ENCODE measurements at regions not wholly inside any gene's neighbourhood (a gene's known extent, or its start where the extent isn't known, plus 50 kb on each side); places are given as distances from the start of the nearest gene placed in this dataset.

DNA sequence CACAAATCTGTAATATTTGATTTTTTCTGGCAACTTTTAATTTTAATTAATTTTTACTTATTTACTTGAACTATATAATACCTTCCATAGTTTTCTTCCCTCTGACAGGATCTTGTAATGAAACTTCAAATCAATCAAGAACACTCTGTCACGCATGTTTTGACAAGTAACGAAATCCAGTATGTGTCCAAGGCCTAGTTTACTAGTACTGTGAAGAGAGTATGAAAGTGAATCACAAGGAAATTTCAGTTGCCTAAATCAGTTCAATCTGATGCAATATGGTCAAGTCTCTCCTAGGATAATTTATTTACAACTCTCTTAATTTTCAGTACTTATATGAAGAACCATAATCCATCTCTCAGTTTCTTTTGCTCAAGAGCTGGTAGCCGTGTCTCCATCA, 1344.6 kb upstream of the ZEB2 start:
- no peak for TF ChIP-seq POLR2A (IDR thresholded peaks at IDR 0.05)
- no peak for TF ChIP-seq CTCF (IDR thresholded peaks at IDR 0.05)
- intact Hi-C loops (cut with DNase I), result no loop called here
- no peaks in the 10 kb centered on the region for H3K4me1 ChIP-seq (replicated peaks in 1 of 2)
- H3K9me3 ChIP-seq (replicated peaks in 1 of 3), result no peaks in the 10 kb centered on the region
- H3K4me3 ChIP-seq, result no peak overlapping the region
- no peak overlapping the region for H3K27ac ChIP-seq
- no peaks in the 10 kb centered on the region for H3K36me3 ChIP-seq (replicated peaks in 1 of 2)
- no peaks in the 10 kb centered on the region for H3K27me3 ChIP-seq
- no peak for DNase-seq
- 87 to 95% (median 93%) methylated on average over 3 of the region's 3 CpGs for WGBS, 4 donors

DNA sequence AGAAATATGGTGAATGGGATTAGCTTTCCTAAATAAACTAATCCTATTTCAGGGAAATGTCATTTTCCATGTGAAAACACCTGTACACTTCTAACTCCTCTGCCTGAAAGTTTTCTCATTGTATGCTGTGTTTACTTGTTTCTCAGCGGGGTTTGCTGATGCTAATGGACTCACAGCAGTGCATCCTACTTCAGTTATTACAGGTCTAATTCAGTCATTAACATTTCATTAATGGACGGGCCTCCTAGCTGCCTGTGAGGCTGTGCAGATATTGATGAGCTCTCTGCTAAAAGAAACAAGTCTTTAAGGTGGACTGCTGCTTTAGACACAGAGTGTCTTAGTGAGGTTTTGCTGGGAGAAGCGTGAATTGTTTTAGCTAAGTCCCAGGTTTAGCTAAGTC, 1342.0 kb upstream of the ZEB2 start:
- intact Hi-C loops (cut with DNase I), result no loop called here
- TF ChIP-seq CTCF (IDR thresholded peaks at IDR 0.05) (no peak), POLR2A (IDR thresholded peaks at IDR 0.05) (no peak)
- no peak overlapping the region for H3K27ac ChIP-seq
- no peak for DNase-seq
- WGBS, 4 donors, result 65 to 79% (median 72%) methylated on average over 3 of the region's 3 CpGs
- no peaks in the 10 kb centered on the region for H3K36me3 ChIP-seq (replicated peaks in 1 of 2)
- no peaks in the 10 kb centered on the region for H3K27me3 ChIP-seq
- no peaks in the 10 kb centered on the region for H3K9me3 ChIP-seq (replicated peaks in 1 of 3)
- H3K4me3 ChIP-seq, result no peak overlapping the region
- no peaks in the 10 kb centered on the region for H3K4me1 ChIP-seq (replicated peaks in 1 of 2)

DNA sequence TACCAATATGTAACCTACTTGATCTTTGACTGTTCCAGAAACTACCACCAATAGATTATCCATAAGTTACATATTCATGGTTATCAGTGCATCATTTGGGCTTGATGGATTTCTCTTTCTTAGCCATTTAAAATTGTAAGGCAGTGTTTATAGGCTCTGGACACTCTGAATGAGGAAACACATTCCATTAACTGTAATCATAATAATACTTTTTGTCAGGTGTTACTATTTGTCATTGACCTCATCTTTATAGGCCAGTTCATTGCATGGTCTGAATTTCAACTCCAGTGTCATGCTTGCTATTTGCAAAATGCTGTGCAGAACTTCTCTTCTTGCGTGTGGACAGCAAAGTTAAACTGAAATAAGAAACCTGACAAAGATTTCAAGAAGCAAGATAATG, 1340.2 kb upstream of the ZEB2 start:
- H3K27ac ChIP-seq, result no peak overlapping the region
- TF ChIP-seq CTCF (IDR thresholded peaks at IDR 0.05) (no peak), POLR2A (IDR thresholded peaks at IDR 0.05) (no peak)
- no peak overlapping the region for H3K4me3 ChIP-seq
- H3K36me3 ChIP-seq (replicated peaks in 1 of 2), result no peaks in the 10 kb centered on the region
- H3K27me3 ChIP-seq, result no peaks in the 10 kb centered on the region
- H3K9me3 ChIP-seq (replicated peaks in 1 of 3), result no peaks in the 10 kb centered on the region
- no peak for DNase-seq
- intact Hi-C loops (cut with DNase I), result no loop called here
- WGBS, 4 donors, result 65 to 83% (median 81%) methylated on average over 1 of the region's 1 CpG
- H3K4me1 ChIP-seq (replicated peaks in 1 of 2), result no peaks in the 10 kb centered on the region

DNA sequence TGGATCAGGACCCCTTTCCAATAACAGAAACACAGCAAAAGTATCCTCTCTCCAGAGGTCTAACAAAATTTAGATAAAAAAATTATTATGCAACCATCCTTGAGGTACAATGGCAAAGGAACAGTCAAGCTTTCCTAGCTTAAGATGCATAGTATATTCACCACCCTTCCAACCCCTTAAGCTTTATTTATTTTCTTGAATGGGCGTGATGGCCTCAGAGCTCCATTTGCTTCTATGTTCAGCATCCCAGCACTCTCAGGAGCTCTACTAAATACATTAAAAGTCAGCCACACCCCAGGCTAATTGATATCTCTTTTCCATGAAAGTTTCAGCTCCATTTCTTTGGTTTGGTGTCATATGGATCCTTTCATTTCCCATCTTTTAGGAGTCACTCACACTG, 1335.2 kb upstream of the ZEB2 start:
- H3K4me1 ChIP-seq (replicated peaks in 1 of 2), result no peaks in the 10 kb centered on the region
- intact Hi-C loops (cut with DNase I), result no loop called here

More for the DNA sequence above, 1335.2 kb upstream of the ZEB2 start:
- Histone ChIP-seq H3K36me3 (replicated peaks in 1 of 2) (no peaks in the 10 kb centered on the region), H3K27ac (no peak overlapping the region), H3K4me3 (no peak overlapping the region), H3K27me3 (no peaks in the 10 kb centered on the region), H3K9me3 (replicated peaks in 1 of 3) (no peaks in the 10 kb centered on the region)
- WGBS, 4 donors, result 79 to 93% (median 92%) methylated on average over 1 of the region's 1 CpG
- DNase-seq, result no peak
- TF ChIP-seq POLR2A (IDR thresholded peaks at IDR 0.05), result no peak
- TF ChIP-seq CTCF (IDR thresholded peaks at IDR 0.05), result no peak
